ENCODE measurements at regions not wholly inside any gene's neighbourhood (a gene's known extent, or its start where the extent isn't known, plus 50 kb on each side); places are given as distances from the start of the nearest gene placed in this dataset.

DNA sequence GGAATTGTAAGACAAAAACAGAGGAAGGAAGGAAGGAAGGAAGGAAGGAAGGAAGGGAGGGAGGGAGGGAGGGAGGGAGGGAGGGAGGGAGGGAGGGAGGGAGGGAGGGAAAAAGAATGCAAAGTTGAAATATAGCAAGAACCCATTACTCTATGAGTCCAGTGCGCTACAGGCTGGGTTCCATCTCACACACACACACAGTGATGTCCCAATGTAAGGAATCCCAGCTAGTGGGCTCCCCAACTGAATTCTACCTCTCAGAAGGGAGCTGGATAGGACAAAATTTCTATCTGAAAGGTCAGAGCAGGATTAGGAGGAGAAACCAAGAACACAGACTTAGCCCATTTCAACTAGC is 173.4 kb downstream of the DAD1 start:
- no peak for DNase-seq (ENCODE audit: low spot score)

GRCh38 chr14:22414876-22415604 is 174.0 kb downstream of the DAD1 start:
- no peak for DNase-seq (ENCODE audit: low spot score)

DNA sequence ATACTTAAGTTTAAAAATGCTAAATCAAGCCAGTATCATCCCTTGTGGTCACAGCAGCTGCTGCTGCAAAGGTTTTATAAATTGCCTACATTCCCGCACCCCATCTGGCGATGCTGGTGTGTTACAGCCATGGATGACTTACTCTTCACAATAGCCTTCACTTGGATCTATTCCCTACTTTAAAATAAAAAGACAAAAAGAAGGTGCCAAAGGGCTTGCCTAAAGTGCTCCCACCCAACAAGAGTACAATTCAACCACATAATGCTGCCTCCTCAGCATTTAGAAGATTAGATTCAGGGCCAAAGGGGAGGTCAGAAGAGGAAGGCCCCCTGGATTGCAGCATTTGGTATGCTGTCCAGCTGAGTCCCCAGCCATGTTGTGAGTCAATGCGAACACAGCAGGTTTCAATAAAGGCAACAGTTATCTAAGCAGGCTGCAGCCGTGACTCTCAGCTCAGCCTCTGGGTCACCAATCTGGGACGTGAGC is 176.1 kb downstream of the DAD1 start:
- DNase-seq (ENCODE audit: low spot score), result no peak

DNA sequence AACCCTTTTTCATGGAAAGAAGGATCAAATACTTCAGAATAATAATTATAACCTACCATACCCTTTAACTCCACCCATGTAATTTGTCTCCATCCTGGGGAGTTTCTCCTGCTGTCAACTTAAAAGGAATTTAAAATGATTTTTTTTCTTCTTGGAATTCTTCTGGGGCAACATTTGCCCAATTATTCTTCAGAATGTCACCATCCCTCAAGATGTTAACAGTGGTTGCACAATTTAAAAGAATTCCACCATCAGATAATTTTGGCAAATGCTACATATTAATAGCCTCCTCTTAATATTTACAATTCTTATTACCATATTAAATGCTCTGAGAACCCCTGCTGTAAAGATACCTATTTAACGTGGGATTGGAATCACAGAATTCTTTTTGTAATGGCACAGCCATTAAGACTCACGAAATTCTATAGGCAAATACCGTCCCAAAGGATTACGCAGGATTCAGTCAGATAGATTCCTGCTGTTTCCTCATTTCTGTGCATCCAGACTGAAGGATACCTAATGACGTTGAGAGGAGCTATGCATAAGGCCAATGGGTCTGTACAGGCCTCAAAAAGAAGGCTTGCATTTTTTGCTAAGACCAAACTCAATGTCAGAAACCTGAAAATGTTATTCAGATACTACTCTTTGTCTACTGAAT is 177.5 kb downstream of the DAD1 start:
- DNase-seq (ENCODE audit: low spot score), result no peak

GRCh38 chr14:22410497-22410896 is 178.5 kb downstream of the DAD1 start:
- no peak for DNase-seq (ENCODE audit: low spot score)

- DNase-seq (ENCODE audit: low spot score), result no peak
Measured at GRCh38 chr14:22409006-22409405, 180.0 kb downstream of the DAD1 start.

DNA sequence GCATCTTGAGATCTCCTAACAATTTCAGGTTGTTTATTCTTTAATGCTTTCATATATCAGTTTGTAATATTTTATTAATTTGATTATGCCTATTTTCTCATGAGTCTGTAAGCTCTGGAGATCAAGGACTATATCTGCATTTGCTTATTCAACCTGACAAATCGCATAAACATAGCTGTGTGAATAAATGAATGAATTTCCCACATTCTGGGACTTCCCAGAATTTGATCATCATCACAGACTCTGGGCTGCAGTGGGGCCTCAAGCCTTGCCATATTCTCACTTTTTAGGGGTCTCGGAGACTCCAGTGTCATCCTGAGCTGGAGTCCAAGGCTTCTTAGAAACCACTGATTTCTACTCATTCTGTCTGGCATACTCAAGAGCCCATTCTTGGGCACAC is 180.5 kb downstream of the DAD1 start:
- no peak for DNase-seq (ENCODE audit: low spot score)

- DNase-seq (ENCODE audit: low spot score), result peak; percentile 47
Measured at GRCh38 chr14:22407033-22407432, 182.0 kb downstream of the DAD1 start.

GRCh38 chr14:22405201-22405600 is 183.8 kb downstream of the DAD1 start:
- no peak for DNase-seq (ENCODE audit: low spot score)

- DNase-seq (ENCODE audit: low spot score), result no peak
Measured at GRCh38 chr14:22403296-22403695, 185.7 kb downstream of the DAD1 start.

DNA sequence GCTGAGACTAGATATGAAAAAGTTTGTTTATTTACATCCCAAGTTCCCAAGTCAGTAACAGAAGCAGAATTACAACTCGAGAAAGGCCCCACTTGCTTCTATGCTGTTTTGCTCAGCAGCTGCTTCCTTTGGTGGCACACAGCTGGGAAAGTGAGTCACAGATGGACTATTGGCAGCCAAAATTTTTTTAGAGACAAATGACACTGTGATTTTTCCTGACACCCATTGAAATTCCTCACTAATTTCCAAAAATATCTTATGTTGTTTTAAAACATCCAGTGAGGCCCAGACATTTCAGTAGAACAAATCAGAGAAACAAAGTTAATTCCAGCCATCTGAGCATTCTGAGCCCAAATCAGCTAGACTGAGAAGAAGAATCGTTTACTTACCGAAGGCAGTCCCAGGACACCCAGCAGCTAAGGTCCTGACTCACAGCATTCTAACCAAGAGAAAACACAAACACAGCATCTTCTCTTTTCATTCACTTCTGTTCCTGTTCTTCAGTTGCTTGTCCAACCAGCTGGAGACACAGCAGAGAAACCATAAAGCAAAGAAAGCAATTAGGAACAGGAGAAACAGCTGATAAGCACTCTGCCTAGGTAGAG is 188.3 kb downstream of the DAD1 start:
- no peak for DNase-seq (ENCODE audit: low spot score)

GRCh38 chr14:22399776-22400175 is 189.2 kb downstream of the DAD1 start:
- no peak for DNase-seq (ENCODE audit: low spot score)

DNA sequence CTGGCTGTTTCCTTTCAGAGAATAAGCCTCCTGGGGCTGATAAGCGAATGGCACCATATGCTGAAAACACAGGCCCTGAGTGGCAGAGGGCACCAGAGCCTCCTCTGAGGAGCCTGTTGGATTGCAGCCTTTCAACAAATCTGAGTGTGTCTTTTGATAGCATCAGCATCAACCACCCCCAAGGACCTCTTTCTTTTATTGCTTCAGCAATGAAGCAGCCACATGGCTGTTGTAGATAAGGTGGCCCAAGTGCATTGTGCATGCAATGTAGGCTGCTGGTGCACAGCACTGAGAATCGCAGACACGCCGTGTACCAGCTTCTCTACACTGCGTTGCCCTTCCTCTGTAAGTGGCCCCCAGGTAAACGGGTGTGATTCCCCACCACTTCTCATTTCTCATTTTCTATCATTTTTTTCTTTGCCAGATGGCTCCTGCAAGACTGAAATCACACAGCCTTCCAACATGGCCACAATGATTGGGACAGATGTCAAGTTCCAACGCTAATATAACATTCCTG is 191.7 kb downstream of the DAD1 start:
- DNase-seq (ENCODE audit: low spot score), result no peak

DNA sequence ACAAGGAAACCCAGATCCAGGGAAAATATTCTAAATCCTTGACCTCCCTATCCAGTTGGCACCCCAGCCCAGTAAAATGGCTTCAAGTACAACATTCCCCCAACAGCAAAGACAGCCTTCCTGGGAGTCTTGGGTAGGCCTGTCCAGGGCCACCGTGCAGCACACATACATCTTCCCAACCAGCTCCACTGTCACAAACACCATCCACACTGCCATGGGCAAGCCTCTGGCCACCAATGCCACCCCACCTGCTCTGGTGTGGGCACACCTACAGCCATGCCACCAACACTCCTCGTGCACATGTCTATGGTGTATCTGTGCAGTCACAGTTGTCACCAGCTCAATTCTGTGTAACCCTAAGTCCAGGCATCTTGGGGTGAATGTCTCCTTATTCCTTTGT is 193.2 kb downstream of the DAD1 start:
- no peak for DNase-seq (ENCODE audit: low spot score)

DNA sequence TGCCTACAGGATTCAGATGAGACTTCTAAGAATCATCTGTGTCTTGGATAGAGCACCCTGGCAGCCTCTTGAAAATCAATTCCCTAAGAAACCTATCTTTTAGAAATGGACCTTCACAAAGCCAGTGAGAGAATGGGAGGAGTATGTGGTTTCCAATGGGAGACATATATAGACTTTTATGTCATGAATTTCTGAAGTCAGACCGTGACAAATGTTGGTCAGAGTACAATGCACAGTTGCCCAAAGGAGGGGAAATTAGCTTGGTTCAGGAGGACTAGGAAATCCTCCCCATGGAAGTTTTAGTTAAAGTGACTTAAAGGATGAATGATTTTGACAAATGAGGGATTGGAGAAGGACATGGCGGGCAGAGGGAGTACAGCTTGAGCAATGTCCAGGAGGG is 194.4 kb downstream of the DAD1 start:
- DNase-seq (ENCODE audit: low spot score), result no peak

DNA sequence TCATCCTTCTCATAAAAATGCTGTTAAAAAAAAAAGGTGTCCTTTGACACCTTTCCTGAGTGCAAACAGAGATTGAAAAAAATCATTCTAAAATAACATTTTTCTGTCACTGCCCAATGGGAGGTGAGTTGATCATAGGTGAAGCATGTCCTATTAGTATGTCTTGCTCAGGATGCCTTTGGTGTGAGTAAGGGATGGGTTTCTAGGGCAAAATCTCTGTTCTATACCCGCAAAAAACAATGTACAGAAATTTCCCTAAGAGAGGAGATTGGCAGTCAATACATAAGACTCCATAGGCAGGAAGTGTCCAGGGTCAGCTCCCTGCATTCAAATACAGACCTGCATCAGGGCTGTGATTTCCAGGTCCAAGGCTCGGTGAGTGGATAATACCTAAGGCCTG is 195.2 kb downstream of the DAD1 start:
- no peak for DNase-seq (ENCODE audit: low spot score)

DNA sequence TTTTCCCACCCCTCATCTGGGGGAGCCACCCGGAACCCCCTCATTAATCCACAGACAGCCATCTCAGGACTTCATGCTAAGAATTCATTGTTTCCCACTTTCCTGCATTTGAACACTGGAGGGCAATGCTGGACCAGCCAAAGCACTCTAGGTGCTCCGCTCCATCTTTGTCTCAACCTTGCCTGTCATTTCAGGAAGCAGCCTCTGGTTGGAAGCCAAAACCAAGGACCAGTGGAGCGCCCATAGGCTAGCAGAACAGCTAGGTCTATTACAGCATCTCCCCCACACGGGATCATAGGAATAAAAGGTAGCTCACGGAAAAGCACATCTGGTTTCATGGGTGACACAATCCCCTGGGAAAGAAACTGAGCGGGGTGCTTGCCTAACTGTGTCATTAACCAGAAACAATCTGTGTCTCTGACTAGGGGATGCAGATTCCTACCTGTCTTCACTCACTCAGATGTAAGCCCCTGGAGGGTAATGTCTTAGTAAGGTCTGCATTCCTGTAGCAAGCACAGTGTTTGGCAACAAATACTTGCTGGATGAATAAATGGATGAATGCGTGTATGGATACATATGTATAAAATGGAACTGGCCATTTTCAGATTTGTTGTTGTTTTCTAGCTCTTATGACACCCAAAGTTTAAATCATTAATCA is 197.0 kb downstream of the DAD1 start:
- DNase-seq (ENCODE audit: low spot score), result peak; percentile 81

- DNase-seq (ENCODE audit: low spot score), result no peak
Measured at GRCh38 chr14:22390824-22391461, 198.1 kb downstream of the DAD1 start.

GRCh38 chr14:22390195-22390594 is 198.8 kb downstream of the DAD1 start:
- no peak for DNase-seq (ENCODE audit: low spot score)

DNA sequence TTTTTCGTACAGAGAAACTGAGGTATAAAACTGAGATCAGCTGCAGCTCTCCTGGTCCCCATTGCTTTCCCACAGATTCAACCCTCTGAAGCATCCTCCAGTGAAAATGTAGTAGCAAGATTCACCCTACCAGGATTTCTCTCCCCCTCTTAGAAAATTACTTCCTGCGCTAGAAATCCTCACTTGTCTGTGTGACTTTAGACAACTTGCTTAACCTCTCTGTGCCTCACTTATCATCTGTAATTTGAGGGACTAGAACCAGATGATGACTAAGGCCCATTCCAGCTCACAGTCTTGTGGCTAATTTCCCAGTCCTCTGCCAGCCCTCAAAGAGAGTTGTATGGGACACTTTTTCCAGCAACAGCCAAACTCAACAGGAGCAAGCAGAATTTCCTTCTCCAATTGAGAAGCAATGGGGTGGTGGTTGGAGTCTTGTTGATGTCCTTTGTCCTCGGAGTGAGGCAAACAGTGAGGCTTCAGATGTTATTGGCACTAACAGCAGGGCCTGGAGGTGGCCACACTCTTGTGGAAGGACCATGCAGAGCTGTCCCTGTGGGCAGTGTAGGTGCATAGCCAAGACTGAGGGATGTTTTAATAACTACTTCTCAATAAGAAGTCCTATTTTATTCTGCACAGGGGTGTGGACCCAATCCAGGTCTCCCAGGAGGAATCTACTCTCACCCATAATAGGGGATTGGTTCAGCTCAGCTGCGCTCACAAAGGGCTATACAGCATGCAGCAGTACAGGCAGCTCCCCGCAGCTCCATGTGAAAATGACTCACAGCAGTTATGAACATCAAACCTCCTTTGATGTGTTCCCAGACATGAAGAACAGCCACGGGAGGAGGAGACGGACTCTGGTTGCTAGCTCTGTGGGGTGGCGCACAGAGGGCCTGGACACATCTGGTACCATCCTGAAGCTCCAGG is 200.1 kb downstream of the DAD1 start:
- peak; percentile 37 for DNase-seq (ENCODE audit: low spot score)

DNA sequence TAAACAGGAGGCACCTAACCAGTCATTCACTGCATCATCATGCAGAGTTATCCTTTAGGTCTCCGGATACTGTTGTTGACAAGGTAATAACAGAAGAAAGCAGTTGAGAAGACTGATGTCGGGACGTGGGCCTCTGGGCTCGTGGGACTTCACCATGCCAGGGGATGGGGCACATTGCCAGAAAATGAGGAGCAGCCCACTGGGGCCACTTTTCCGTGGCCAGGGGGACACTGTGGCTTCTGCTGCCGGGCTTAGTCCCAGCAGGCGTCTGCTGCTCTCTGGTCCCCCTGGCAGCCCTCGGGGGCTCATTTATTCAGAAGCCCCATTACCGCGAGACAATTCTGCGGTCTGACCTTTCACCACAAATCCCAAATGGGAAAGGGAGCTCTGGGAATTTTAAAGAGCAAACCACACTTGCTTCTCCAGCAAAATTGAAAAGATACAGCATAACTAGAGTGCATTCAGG is 201.2 kb downstream of the DAD1 start:
- DNase-seq (ENCODE audit: low spot score), result no peak

Measured in pons (tissue), 1 donor.